WTC11 (cell line): ENCODE measurements at regions not wholly inside any gene's neighbourhood (a gene's known extent, or its start where the extent isn't known, plus 50 kb on each side); places are given as distances from the start of the nearest gene placed in this dataset.
A peak's percentile ranks its signal among the peaks of the same experiment; 100 is the strongest.

ENCODE experiments used
- ATAC-seq: fragments of 200-7000 bp; cut with Tn5 transposase; 2 replicates; pipeline ENCODE4 v1.10.0; 2021; ENCODE audit warnings: mild to moderate bottlenecking, moderate library complexity
- CTCF ChIA-PET: fragments of 300-600 bp; sonication (Branson Sonifier 250); formaldehyde crosslinking; loops from one replicate; lab custom pipeline; 2021; ENCODE audit warnings: antibody characterized with exemption; lab: Charles Lee
- POLR2A ChIA-PET: fragments of 350-600 bp; sonication (Branson Sonifier 250); formaldehyde crosslinking; loops from one replicate; lab custom pipeline; 2021; ENCODE audit warnings: antibody characterized with exemption; lab: Charles Lee
- DNase-seq: peaks from one replicate; pipeline ENCODE4 v3.0.0; 2021; ENCODE audit warnings: low spot score
- H3K27ac Mint-ChIP-seq: 2 replicates; pipeline ENCODE4 v1.8.0; 2021; ENCODE audit warnings: mixed read lengths
- H3K27me3 Mint-ChIP-seq: 2 replicates; pipeline ENCODE4 v1.8.0; 2021; ENCODE audit warnings: low read depth, mild to moderate bottlenecking, moderate library complexity, mixed read lengths
- H3K36me3 Mint-ChIP-seq: 2 replicates; pipeline ENCODE4 v1.8.0; 2021; ENCODE audit warnings: mixed read lengths
- H3K4me1 Mint-ChIP-seq: 2 replicates; pipeline ENCODE4 v1.8.0; 2022; ENCODE audit warnings: mixed read lengths
- H3K4me3 Mint-ChIP-seq: 2 replicates; pipeline ENCODE4 v1.8.0; 2021; ENCODE audit warnings: mild to moderate bottlenecking, moderate library complexity, mixed read lengths
- H3K9me3 Mint-ChIP-seq: 2 replicates; pipeline ENCODE4 v1.8.0; 2021; ENCODE audit warnings: mixed read lengths
- ETV6 ChIP-seq: sonication (generic); formaldehyde crosslinking; IDR thresholded peaks from 2 replicates; pipeline ENCODE4 v1.8.1; 2022; ENCODE audit warnings: mild to moderate bottlenecking, missing genetic modification reagents
- FOXK1 ChIP-seq: sonication (generic); formaldehyde crosslinking; IDR thresholded peaks from 2 replicates; pipeline ENCODE4 v1.8.0; 2022; ENCODE audit warnings: mild to moderate bottlenecking, moderate library complexity, missing genetic modification reagents
- GABPB1 ChIP-seq: sonication (generic); formaldehyde crosslinking; IDR thresholded peaks from 2 replicates; pipeline ENCODE4 v1.8.1; 2023; ENCODE audit warnings: mild to moderate bottlenecking, missing genetic modification reagents
- JUN ChIP-seq: sonication (generic); formaldehyde crosslinking; IDR thresholded peaks from 2 replicates; pipeline ENCODE4 v1.8.0; 2023; ENCODE audit warnings: mild to moderate bottlenecking, missing genetic modification reagents
- RELA ChIP-seq: sonication (generic); formaldehyde crosslinking; IDR thresholded peaks from 2 replicates; pipeline ENCODE4 v1.8.1; 2022; ENCODE audit warnings: missing genetic modification reagents, mild to moderate bottlenecking, borderline replicate concordance
- SMAD4 ChIP-seq: sonication (generic); formaldehyde crosslinking; IDR thresholded peaks from 2 replicates; pipeline ENCODE4 v1.8.0; 2022; ENCODE audit warnings: mild to moderate bottlenecking, missing genetic modification reagents
- TCF7 ChIP-seq: sonication (generic); formaldehyde crosslinking; IDR thresholded peaks from 2 replicates; pipeline ENCODE4 v1.8.0; 2022; ENCODE audit warnings: mild to moderate bottlenecking, low read depth, missing genetic modification reagents, moderate library complexity
- TF ChIP-seq, protein P1 (sequence below): sonication (generic); formaldehyde crosslinking; IDR thresholded peaks from 2 replicates; pipeline ENCODE4 v1.8.0; 2022; ENCODE audit warnings: mild to moderate bottlenecking, missing genetic modification reagents
- TF ChIP-seq, protein P2 (sequence below): fragments of 250-450 bp; sonication (Bioruptor Pico); IDR thresholded peaks from 2 replicates; pipeline ENCODE4 v1.9.0; 2021; ENCODE audit warnings: mild to moderate bottlenecking, borderline replicate concordance
- TF ChIP-seq, protein P3 (sequence below): sonication (generic); formaldehyde crosslinking; IDR thresholded peaks from 2 replicates; pipeline ENCODE4 v1.8.1; 2022; ENCODE audit warnings: mild to moderate bottlenecking, missing genetic modification reagents, moderate library complexity, borderline replicate concordance
- TF ChIP-seq, protein P4 (sequence below): fragments of 250-450 bp; sonication (Bioruptor Pico); IDR thresholded peaks from 2 replicates; pipeline ENCODE4 v1.9.0; 2021; ENCODE audit warnings: mild to moderate bottlenecking
- TF ChIP-seq, protein P5 (sequence below): sonication (generic); formaldehyde crosslinking; IDR thresholded peaks from 2 replicates; pipeline ENCODE4 v1.8.0; 2022; ENCODE audit warnings: mild to moderate bottlenecking, missing genetic modification reagents
- TF ChIP-seq, protein P6 (sequence below): sonication (generic); formaldehyde crosslinking; IDR thresholded peaks from 2 replicates; pipeline ENCODE4 v1.8.1; 2023; ENCODE audit warnings: mild to moderate bottlenecking, missing genetic modification reagents, moderate library complexity

DNA sequence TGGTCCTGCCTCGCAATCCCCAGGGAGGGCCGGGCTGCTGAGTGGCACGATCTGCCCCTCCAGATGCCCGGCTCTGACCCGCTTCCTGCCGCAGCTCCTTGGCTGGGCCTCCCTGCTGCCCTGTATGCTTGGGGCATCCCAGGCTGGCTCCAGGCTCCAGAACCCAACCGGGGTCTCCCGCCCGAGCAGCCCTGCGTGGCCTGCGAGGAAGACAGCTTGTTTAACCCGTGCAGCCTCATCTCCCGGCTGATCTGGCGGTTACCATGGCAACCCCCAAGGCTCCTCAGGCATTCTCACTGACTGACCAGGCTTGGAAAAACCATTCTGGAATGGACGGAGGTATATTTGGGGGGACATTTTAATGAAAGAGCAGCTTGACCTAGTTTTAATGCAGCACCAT, 232.4 kb upstream of the MYO3A start (continued):
- TF ChIP-seq, protein P1, sequence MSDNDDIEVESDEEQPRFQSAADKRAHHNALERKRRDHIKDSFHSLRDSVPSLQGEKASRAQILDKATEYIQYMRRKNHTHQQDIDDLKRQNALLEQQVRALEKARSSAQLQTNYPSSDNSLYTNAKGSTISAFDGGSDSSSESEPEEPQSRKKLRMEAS (CRISPR knock-in tag) = no peak
- TF ChIP-seq GABPB1 (CRISPR knock-in tag) (no peak), JUN (CRISPR knock-in tag) (no peak), TCF7 (CRISPR knock-in tag) (no peak)
- TF ChIP-seq, protein P2, sequence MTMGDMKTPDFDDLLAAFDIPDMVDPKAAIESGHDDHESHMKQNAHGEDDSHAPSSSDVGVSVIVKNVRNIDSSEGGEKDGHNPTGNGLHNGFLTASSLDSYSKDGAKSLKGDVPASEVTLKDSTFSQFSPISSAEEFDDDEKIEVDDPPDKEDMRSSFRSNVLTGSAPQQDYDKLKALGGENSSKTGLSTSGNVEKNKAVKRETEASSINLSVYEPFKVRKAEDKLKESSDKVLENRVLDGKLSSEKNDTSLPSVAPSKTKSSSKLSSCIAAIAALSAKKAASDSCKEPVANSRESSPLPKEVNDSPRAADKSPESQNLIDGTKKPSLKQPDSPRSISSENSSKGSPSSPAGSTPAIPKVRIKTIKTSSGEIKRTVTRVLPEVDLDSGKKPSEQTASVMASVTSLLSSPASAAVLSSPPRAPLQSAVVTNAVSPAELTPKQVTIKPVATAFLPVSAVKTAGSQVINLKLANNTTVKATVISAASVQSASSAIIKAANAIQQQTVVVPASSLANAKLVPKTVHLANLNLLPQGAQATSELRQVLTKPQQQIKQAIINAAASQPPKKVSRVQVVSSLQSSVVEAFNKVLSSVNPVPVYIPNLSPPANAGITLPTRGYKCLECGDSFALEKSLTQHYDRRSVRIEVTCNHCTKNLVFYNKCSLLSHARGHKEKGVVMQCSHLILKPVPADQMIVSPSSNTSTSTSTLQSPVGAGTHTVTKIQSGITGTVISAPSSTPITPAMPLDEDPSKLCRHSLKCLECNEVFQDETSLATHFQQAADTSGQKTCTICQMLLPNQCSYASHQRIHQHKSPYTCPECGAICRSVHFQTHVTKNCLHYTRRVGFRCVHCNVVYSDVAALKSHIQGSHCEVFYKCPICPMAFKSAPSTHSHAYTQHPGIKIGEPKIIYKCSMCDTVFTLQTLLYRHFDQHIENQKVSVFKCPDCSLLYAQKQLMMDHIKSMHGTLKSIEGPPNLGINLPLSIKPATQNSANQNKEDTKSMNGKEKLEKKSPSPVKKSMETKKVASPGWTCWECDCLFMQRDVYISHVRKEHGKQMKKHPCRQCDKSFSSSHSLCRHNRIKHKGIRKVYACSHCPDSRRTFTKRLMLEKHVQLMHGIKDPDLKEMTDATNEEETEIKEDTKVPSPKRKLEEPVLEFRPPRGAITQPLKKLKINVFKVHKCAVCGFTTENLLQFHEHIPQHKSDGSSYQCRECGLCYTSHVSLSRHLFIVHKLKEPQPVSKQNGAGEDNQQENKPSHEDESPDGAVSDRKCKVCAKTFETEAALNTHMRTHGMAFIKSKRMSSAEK (CRISPR knock-in tag) = no peak
- TF ChIP-seq, protein P3, sequence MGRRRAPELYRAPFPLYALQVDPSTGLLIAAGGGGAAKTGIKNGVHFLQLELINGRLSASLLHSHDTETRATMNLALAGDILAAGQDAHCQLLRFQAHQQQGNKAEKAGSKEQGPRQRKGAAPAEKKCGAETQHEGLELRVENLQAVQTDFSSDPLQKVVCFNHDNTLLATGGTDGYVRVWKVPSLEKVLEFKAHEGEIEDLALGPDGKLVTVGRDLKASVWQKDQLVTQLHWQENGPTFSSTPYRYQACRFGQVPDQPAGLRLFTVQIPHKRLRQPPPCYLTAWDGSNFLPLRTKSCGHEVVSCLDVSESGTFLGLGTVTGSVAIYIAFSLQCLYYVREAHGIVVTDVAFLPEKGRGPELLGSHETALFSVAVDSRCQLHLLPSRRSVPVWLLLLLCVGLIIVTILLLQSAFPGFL (CRISPR knock-in tag) = no peak
- TF ChIP-seq, protein P4, sequence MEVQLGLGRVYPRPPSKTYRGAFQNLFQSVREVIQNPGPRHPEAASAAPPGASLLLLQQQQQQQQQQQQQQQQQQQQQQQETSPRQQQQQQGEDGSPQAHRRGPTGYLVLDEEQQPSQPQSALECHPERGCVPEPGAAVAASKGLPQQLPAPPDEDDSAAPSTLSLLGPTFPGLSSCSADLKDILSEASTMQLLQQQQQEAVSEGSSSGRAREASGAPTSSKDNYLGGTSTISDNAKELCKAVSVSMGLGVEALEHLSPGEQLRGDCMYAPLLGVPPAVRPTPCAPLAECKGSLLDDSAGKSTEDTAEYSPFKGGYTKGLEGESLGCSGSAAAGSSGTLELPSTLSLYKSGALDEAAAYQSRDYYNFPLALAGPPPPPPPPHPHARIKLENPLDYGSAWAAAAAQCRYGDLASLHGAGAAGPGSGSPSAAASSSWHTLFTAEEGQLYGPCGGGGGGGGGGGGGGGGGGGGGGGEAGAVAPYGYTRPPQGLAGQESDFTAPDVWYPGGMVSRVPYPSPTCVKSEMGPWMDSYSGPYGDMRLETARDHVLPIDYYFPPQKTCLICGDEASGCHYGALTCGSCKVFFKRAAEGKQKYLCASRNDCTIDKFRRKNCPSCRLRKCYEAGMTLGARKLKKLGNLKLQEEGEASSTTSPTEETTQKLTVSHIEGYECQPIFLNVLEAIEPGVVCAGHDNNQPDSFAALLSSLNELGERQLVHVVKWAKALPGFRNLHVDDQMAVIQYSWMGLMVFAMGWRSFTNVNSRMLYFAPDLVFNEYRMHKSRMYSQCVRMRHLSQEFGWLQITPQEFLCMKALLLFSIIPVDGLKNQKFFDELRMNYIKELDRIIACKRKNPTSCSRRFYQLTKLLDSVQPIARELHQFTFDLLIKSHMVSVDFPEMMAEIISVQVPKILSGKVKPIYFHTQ (CRISPR knock-in tag) = no peak

DNA sequence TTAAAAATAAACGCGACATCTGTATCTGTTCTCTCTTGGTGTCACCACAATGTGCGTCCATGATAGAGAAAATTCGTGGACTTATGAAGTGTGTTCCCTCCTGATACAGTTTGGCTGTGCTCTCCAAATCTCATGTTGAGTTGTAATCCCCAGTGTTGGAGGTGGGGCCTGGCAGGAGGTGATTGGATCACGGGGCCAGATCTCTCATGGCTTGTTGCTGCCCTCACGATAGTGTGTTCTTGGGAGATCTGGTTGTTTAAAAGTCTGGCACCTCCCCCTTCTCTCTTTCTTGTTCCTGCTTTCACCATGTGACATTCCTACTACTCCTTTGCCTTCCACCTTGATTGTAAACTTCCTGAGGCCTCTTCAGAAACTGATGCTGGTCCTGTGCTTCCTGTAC, 229.4 kb upstream of the MYO3A start:
- DNase-seq (no peak), ATAC-seq (peak; percentile 61)
- ChIA-PET POLR2A (no interaction called here), CTCF (no interaction called here)
- TF ChIP-seq, protein P5, sequence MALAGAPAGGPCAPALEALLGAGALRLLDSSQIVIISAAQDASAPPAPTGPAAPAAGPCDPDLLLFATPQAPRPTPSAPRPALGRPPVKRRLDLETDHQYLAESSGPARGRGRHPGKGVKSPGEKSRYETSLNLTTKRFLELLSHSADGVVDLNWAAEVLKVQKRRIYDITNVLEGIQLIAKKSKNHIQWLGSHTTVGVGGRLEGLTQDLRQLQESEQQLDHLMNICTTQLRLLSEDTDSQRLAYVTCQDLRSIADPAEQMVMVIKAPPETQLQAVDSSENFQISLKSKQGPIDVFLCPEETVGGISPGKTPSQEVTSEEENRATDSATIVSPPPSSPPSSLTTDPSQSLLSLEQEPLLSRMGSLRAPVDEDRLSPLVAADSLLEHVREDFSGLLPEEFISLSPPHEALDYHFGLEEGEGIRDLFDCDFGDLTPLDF (CRISPR knock-in tag) = no peak
- TF ChIP-seq, protein P6, sequence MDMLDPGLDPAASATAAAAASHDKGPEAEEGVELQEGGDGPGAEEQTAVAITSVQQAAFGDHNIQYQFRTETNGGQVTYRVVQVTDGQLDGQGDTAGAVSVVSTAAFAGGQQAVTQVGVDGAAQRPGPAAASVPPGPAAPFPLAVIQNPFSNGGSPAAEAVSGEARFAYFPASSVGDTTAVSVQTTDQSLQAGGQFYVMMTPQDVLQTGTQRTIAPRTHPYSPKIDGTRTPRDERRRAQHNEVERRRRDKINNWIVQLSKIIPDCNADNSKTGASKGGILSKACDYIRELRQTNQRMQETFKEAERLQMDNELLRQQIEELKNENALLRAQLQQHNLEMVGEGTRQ (CRISPR knock-in tag) = no peak
- TF ChIP-seq SMAD4 (CRISPR knock-in tag) (no peak), ETV6 (CRISPR knock-in tag) (no peak), FOXK1 (CRISPR knock-in tag) (no peak), RELA (CRISPR knock-in tag) (no peak)
- H3K4me3 Mint-ChIP-seq = no peak overlapping the region
- peaks cover 10% of the 10 kb centered on the region for H3K4me1 Mint-ChIP-seq
- no peaks in the 10 kb centered on the region for H3K27me3 Mint-ChIP-seq
- peaks cover 4% of the 10 kb centered on the region; the same call in 1 of the 2 replicates for H3K9me3 Mint-ChIP-seq
- no peak overlapping the region for H3K27ac Mint-ChIP-seq
- no peaks in the 10 kb centered on the region for H3K36me3 Mint-ChIP-seq
